Right lobe of liver (tissue), 6 donors: ENCODE measurements at regions not wholly inside any gene's neighbourhood (a gene's known extent, or its start where the extent isn't known, plus 50 kb on each side); places are given as distances from the start of the nearest gene placed in this dataset.
A peak's percentile ranks its signal among the peaks of the same experiment; 100 is the strongest.

ENCODE experiments used
- ATAC-seq, 4 donors: fragments of 200-7000 bp; cut with Tn5 transposase; one replicate each; pipeline ENCODE4 v1.9.1; 2020; ENCODE audit warnings: mild to moderate bottlenecking in 4 of 4, moderate library complexity in 4 of 4
- DNase-seq, 3 donors: peaks; one replicate each; pipeline ENCODE4 v3.0.0-alpha.2; 2020
- H3K27ac ChIP-seq, 3 donors: fragments of 200-600 bp; one replicate each; pipeline ENCODE4 v1.8.0; 2022
- H3K27me3 ChIP-seq, 2 donors: fragments of 200-600 bp; one replicate each; pipeline ENCODE4 v1.8.0; 2022
- H3K36me3 ChIP-seq, 4 donors: fragments of 200-600 bp; sonication (generic) in 1 of 4; one replicate each; pipeline versions ENCODE4 v1.5.1 to v1.8.0; 2017 to 2022; ENCODE audit warnings: control low read depth in 1 of 4
- H3K4me1 ChIP-seq, 4 donors: fragments of 200-600 bp; sonication (generic) in 1 of 4; one replicate each; pipeline versions ENCODE4 v1.5.1 to v1.8.0; 2017 to 2022; ENCODE audit warnings: control low read depth in 1 of 4
- H3K4me3 ChIP-seq, 3 donors: fragments of 200-600 bp; one replicate each; pipeline ENCODE4 v1.8.0; 2022
- H3K9me3 ChIP-seq, 4 donors: fragments of 200-600 bp; sonication (generic) in 1 of 4; one replicate each; pipeline versions ENCODE4 v1.5.1 to v1.8.0; 2017 to 2022; ENCODE audit warnings: control low read depth in 1 of 4
- CTCF ChIP-seq, 4 donors: fragments of 200-600 bp in 3 of 4; fragments of 450-650 bp in 1 of 4; IDR thresholded peaks; one replicate each; pipeline versions ENCODE4 v1.5.1 to v1.8.0; 2016 to 2022; ENCODE audit warnings: antibody characterized with exemption in 4 of 4, mild to moderate bottlenecking in 2 of 4
- POLR2A ChIP-seq: fragments of 450-650 bp; IDR thresholded peaks from one replicate; pipeline ENCODE4 v1.6.1; 2017; ENCODE audit warnings: antibody characterized with exemption, mild to moderate bottlenecking
- WGBS: methylation state at CpG from one replicate; pipeline ENCODE4 v1.1.6; 2018; ENCODE audit warnings: low coverage, low lambda C conversion rate; ENCODE audit not compliant: insufficient coverage; ENCODE audit errors: missing lambda C conversion rate; 5-methylcytosine and 5-hydroxymethylcytosine counted together
- intact Hi-C, 2 donors: fragments of 100-400 bp; cut with DNase I; formaldehyde crosslinking; loops; one replicate each; pipeline versions ENCODE4 v1.11.2 to v1.14.1; 2022
- donor health status: DM: no; HTN: yes; CAD: no.
- donor health status: DM: no; HTN: no; CAD: no.
- donor health status: DM: no; HTN: no; CAD: no.
- donor health status: DM: no; HTN: yes; CAD: no.
- donor health status: DM: no; HTN: yes; CAD: no.

GRCh38 chr5:68011801-68012200, 203.8 kb upstream of the PIK3R1 start:
- ATAC-seq = no peak

DNA sequence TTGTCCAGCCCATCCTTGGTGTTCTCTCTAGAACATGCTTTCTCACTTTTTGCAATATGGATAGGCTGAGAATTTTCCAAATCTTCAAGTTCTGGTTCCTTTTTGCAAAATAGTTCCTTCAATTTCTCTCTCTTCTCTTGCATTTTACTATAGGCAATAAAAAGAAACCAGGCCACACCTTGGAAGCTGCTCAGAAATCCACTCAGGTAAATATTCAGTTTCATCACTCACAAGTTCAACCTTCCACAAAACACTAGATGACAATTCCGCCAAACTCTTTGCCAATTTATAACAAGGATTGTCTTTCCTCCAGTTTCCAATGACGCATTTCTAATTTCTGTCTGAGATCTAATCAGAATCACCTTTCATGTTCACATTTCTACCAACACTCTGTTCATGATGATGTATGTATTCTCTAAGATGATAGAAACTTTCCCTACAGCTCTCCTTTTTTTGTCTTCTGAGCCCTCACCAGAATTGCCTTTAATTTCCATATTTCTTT, 204.2 kb upstream of the PIK3R1 start:
- Histone ChIP-seq H3K27me3 (no peaks in the 10 kb centered on the region), H3K9me3 (no peaks in the 10 kb centered on the region), H3K36me3 (no peaks in the 10 kb centered on the region), H3K4me3 (no peak overlapping the region), H3K27ac (no peak overlapping the region), H3K4me1 (no peaks in the 10 kb centered on the region)
- peak in 1 of 4 donors; percentile 60 for ATAC-seq
- no peak for DNase-seq
- 50% methylated on average over 2 of the region's 2 CpGs for WGBS
- TF ChIP-seq CTCF (IDR thresholded peaks at IDR 0.05) = no peak
- TF ChIP-seq POLR2A = no peak
- intact Hi-C loops = no loop called here

More at GRCh38 chr5:68011801-68012200, 203.8 kb upstream of the PIK3R1 start:
- no peak overlapping the region for H3K27ac ChIP-seq
- DNase-seq = no peak
- H3K4me3 ChIP-seq = no peak overlapping the region
- H3K36me3 ChIP-seq = no peaks in the 10 kb centered on the region
- TF ChIP-seq CTCF (IDR thresholded peaks at IDR 0.05) (no peak), POLR2A (no peak)
- intact Hi-C loops = no loop called here
- H3K27me3 ChIP-seq = no peaks in the 10 kb centered on the region
- no peaks in the 10 kb centered on the region for H3K4me1 ChIP-seq
- no peaks in the 10 kb centered on the region for H3K9me3 ChIP-seq

DNA sequence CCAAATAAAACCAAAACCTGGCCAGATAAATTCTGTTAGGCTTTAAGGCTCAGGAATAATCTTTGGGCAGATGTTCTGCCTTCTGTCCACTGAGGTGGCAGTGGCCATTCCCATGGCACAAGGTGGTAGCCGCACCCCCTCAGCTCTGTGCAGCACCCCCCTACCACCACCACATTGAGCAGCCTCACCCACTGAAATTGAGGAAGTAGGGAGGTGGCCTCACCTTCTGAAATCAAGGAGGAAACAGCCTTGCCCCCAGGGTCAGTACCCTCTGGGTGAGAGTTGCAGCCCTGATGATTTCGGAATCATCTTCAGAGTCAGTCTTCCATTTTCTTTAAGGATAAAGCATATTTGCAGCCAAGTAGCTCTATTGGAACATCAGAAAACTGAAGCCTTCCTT, 204.8 kb upstream of the PIK3R1 start:
- Histone ChIP-seq H3K36me3 (no peaks in the 10 kb centered on the region), H3K27me3 (no peaks in the 10 kb centered on the region), H3K4me1 (no peaks in the 10 kb centered on the region), H3K9me3 (no peaks in the 10 kb centered on the region), H3K4me3 (no peak overlapping the region), H3K27ac (no peak overlapping the region)
- intact Hi-C loops = no loop called here
- TF ChIP-seq CTCF (IDR thresholded peaks at IDR 0.05) = no peak
- no peak for TF ChIP-seq POLR2A
- WGBS = no CpG with 5 or more reads among the region's 2 CpGs
- DNase-seq = no peak
- ATAC-seq = no peak

DNA sequence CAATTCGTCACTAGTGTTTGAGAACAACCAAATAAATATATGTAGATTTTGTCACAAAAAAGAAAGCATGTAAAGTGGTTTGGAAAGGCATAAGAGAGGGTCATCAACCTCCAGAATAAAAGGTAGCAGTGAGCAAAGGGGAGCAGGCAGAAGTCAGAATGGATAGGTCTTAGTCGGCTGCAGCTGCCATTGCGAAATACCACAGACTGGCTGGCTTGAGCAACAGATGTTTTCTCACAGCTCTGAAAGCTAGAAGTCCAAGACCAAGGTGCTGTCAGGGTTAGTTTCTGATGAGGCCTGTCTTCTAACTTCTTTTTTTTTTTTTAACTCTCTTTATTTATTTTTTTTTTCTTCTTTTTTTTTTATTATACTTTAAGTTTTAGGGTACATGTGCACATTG, 208.1 kb upstream of the PIK3R1 start:
- DNase-seq (peak in 2 of 3 donors; percentile 41 to 85), ATAC-seq (peak; percentile 81 to 91 (median 88))
- Histone ChIP-seq H3K9me3 (no peaks in the 10 kb centered on the region), H3K27me3 (no peaks in the 10 kb centered on the region), H3K4me3 (no peak overlapping the region), H3K36me3 (no peaks in the 10 kb centered on the region), H3K27ac (no peak overlapping the region), H3K4me1 (no peaks in the 10 kb centered on the region)
- no peak for TF ChIP-seq POLR2A
- TF ChIP-seq CTCF (IDR thresholded peaks at IDR 0.05) = no peak
- intact Hi-C loops = no loop called here
- WGBS = 26% methylated on average over 3 of the region's 3 CpGs

DNA sequence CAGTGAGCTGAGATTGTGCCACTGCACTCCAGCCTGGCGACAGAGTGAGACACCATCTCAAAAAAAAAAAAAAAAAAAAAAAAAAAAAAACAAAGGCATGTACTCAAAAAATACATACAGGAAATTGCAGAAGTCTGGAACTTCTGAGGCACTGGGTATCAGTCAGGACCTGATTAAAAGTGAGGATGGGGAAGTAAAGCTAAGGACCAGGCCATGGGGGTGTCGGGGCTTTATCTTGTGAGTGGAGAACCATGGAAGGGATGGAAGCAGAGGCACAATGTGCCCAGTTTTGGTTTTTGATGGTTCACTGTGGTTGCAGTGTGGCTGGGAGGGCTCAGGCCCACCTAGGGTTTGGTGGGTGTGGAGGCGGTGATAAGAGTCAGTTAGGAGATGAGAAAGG, 212.7 kb upstream of the PIK3R1 start:
- Histone ChIP-seq H3K4me3 (no peak overlapping the region), H3K9me3 (no peaks in the 10 kb centered on the region), H3K27me3 (no peaks in the 10 kb centered on the region), H3K4me1 (peaks cover 0 to 15% (median 4%) of the 10 kb centered on the region in 4 donors), H3K36me3 (no peaks in the 10 kb centered on the region), H3K27ac (no peak overlapping the region)
- intact Hi-C loops = no loop called here
- no peak for ATAC-seq
- DNase-seq = no peak
- 82% methylated on average over 3 of the region's 3 CpGs for WGBS
- no peak for TF ChIP-seq POLR2A
- TF ChIP-seq CTCF (IDR thresholded peaks at IDR 0.05) = no peak
